SK-N-SH treated with all-trans-retinoic acid at 6 μM for 48 hours (cell line): ENCODE measurements at regions not wholly inside any gene's neighbourhood (a gene's known extent, or its start where the extent isn't known, plus 50 kb on each side); places are given as distances from the start of the nearest gene placed in this dataset.

ENCODE experiments used
- ARNTL ChIP-seq: fragments of 450-650 bp; formaldehyde crosslinking; IDR thresholded peaks from 2 replicates; pipeline ENCODE4 v1.5.0; 2020; ENCODE audit warnings: low read depth, mild to moderate bottlenecking, moderate library complexity, borderline replicate concordance
- ESRRG ChIP-seq: fragments of 250-450 bp; sonication (Bioruptor Pico); IDR thresholded peaks from 2 replicates; pipeline ENCODE4 v1.6.1; 2021; ENCODE audit warnings: mild to moderate bottlenecking
- ISL1 ChIP-seq: fragments of 250-450 bp; sonication (Bioruptor Pico); IDR thresholded peaks from 2 replicates; pipeline ENCODE4 v2.1.2; 2022; ENCODE audit warnings: mild to moderate bottlenecking, moderate library complexity
- OSR1 ChIP-seq: fragments of 250-450 bp; sonication (Bioruptor Pico); IDR thresholded peaks from 2 replicates; pipeline ENCODE4 v1.8.0; 2022; ENCODE audit warnings: moderate library complexity, mild to moderate bottlenecking, inconsistent platforms
- PPARA ChIP-seq: fragments of 250-450 bp; sonication (Bioruptor Pico); IDR thresholded peaks from 2 replicates; pipeline ENCODE4 v1.5.0; 2020; ENCODE audit warnings: mild to moderate bottlenecking, borderline replicate concordance
- TF ChIP-seq, protein P1 (sequence below): fragments of 250-450 bp; sonication (Bioruptor Pico); IDR thresholded peaks from 2 replicates; pipeline ENCODE4 v1.5.0; 2020; ENCODE audit warnings: mild to moderate bottlenecking, moderate library complexity

DNA sequence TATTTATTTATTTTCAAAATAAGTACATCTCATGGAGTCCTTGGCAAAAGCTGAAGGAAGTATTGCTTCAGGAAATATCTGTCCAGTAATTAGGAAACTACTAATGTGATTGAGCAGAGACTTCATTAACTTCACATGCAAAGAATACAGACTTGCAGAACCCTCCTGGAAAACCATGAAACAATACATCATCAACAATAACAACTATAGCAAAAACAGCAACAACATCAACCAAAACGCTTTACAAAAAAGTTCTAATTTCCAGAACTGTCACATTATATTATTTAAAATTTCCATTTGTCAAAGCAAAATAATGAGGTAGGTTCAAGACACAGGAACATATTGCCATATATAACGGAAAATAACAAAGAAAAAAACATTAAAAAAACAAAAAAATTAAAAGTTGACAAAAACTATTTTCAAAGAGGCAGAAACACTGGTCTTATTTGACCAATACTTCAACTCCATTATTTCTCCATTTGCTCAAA, 79.8 kb upstream of the TOP3B start:
- no peak for TF ChIP-seq ARNTL (CRISPR knock-in tag)
- TF ChIP-seq ESRRG (CRISPR knock-in tag): no peak
- TF ChIP-seq OSR1 (CRISPR knock-in tag): no peak
- no peak for TF ChIP-seq PPARA
- TF ChIP-seq, protein P1, sequence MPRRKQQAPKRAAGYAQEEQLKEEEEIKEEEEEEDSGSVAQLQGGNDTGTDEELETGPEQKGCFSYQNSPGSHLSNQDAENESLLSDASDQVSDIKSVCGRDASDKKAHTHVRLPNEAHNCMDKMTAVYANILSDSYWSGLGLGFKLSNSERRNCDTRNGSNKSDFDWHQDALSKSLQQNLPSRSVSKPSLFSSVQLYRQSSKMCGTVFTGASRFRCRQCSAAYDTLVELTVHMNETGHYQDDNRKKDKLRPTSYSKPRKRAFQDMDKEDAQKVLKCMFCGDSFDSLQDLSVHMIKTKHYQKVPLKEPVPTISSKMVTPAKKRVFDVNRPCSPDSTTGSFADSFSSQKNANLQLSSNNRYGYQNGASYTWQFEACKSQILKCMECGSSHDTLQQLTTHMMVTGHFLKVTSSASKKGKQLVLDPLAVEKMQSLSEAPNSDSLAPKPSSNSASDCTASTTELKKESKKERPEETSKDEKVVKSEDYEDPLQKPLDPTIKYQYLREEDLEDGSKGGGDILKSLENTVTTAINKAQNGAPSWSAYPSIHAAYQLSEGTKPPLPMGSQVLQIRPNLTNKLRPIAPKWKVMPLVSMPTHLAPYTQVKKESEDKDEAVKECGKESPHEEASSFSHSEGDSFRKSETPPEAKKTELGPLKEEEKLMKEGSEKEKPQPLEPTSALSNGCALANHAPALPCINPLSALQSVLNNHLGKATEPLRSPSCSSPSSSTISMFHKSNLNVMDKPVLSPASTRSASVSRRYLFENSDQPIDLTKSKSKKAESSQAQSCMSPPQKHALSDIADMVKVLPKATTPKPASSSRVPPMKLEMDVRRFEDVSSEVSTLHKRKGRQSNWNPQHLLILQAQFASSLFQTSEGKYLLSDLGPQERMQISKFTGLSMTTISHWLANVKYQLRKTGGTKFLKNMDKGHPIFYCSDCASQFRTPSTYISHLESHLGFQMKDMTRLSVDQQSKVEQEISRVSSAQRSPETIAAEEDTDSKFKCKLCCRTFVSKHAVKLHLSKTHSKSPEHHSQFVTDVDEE (CRISPR knock-in tag): no peak
- TF ChIP-seq ISL1 (CRISPR knock-in tag): no peak
